ENCODE measurements at regions not wholly inside any gene's neighbourhood (a gene's known extent, or its start where the extent isn't known, plus 50 kb on each side); places are given as distances from the start of the nearest gene placed in this dataset.

DNA sequence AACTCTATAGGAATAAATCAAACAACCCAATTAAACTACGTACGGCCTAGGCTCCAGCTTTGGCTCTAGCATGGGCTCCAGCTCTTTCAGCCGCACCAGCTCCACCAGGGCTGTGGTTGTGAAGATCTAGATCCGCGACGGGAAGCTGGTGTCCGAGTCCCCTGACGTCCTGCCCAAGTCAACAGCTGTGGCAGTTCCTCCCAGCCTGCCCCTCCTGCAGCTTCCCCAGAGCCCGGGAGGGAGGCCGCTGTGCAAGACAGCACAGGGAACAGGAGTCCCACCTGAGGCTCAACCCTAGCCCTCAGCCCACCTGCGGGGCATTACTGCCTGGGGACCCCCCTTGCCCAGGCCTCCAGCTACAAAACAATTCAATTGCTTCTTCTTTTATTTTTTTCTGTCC lies 2680.3 kb downstream of the PCDH7 start:
- WGBS (ENCODE audit: extremely low coverage, insufficient read length, low lambda C conversion rate): no CpG with 5 or more reads among the region's 11 CpGs
- H3K4ac ChIP-seq (ENCODE audit: low read depth, low read length): no peak overlapping the region
- no peaks in the 10 kb centered on the region for H3K4me1 Mint-ChIP-seq
- no peak overlapping the region for H2BK12ac ChIP-seq (ENCODE audit: insufficient read length, low read depth, low read length)
- H3K9me3 Mint-ChIP-seq: peaks cover 7 to 10% of the 10 kb centered on the region in 2 experiments; a peak in 4 of 5 replicates
- H2BK5ac ChIP-seq (ENCODE audit: insufficient read length, low read length): no peak overlapping the region
- no peak overlapping the region for H2BK15ac ChIP-seq (ENCODE audit: low read depth, low read length)
- no peak overlapping the region for H3K27ac Mint-ChIP-seq
- H3K4me2 ChIP-seq (ENCODE audit: insufficient read depth, insufficient read length, low read length): no peak overlapping the region
- no peak overlapping the region for H2BK20ac ChIP-seq (ENCODE audit: low read depth, low read length, poor library complexity, severe bottlenecking)
- H3K9ac ChIP-seq (ENCODE audit: extremely low read depth, insufficient read length, low read length): no peak overlapping the region
- H2BK120ac ChIP-seq (ENCODE audit: low read depth, low read length, poor library complexity, severe bottlenecking): no peak overlapping the region
- H3K23ac ChIP-seq (ENCODE audit: insufficient read length, low read depth, low read length): no peak overlapping the region
- H4K20me1 ChIP-seq (ENCODE audit: control insufficient read depth, insufficient read depth, insufficient read length): no peaks in the 10 kb centered on the region
- no peaks in the 10 kb centered on the region for H3K79me1 ChIP-seq (ENCODE audit: insufficient read depth, low read depth, low read length, poor library complexity, severe bottlenecking)
- H2AFZ ChIP-seq (ENCODE audit: low read length): no peak overlapping the region
- H3K36me3 Mint-ChIP-seq (ENCODE audit: insufficient read depth in 1 of 3, low read depth in 3 of 3): peaks cover 0 to 6% (median 4%) of the 10 kb centered on the region in 3 experiments; a peak in 2 of 7 replicates
- no peak for DNase-seq
- H3K9me3 ChIP-seq (ENCODE audit: control insufficient read depth, low read depth, low read length): no peaks in the 10 kb centered on the region
- H3T11ph ChIP-seq (ENCODE audit: low read length): no peak overlapping the region
- H3K27me3 ChIP-seq (ENCODE audit: insufficient read depth, low read length): no peaks in the 10 kb centered on the region
- no peak overlapping the region for H4K8ac ChIP-seq (replicated peaks; ENCODE audit: insufficient read length, low read depth, low read length)
- no peak overlapping the region for H4K5ac ChIP-seq (ENCODE audit: insufficient read length, low read depth, low read length)
- no peak overlapping the region for H3K27ac ChIP-seq (ENCODE audit: insufficient read length, low read depth, low read length)
- H3K14ac ChIP-seq (ENCODE audit: insufficient read depth, low read length): no peak overlapping the region
- no peak overlapping the region for H2AK5ac ChIP-seq (ENCODE audit: insufficient read length, low read length)
- H3K4me3 Mint-ChIP-seq: no peak overlapping the region
- no peaks in the 10 kb centered on the region for H3K23me2 ChIP-seq (ENCODE audit: insufficient read length, low read depth, low read length, poor library complexity, severe bottlenecking)
- H3K18ac ChIP-seq (ENCODE audit: insufficient read length, low read depth, low read length): no peak overlapping the region
- H3K79me2 ChIP-seq (ENCODE audit: insufficient read depth, low read length): no peaks in the 10 kb centered on the region
- H4K91ac ChIP-seq (ENCODE audit: insufficient read length, low read depth, low read length): no peak overlapping the region
- TF ChIP-seq, protein P1, sequence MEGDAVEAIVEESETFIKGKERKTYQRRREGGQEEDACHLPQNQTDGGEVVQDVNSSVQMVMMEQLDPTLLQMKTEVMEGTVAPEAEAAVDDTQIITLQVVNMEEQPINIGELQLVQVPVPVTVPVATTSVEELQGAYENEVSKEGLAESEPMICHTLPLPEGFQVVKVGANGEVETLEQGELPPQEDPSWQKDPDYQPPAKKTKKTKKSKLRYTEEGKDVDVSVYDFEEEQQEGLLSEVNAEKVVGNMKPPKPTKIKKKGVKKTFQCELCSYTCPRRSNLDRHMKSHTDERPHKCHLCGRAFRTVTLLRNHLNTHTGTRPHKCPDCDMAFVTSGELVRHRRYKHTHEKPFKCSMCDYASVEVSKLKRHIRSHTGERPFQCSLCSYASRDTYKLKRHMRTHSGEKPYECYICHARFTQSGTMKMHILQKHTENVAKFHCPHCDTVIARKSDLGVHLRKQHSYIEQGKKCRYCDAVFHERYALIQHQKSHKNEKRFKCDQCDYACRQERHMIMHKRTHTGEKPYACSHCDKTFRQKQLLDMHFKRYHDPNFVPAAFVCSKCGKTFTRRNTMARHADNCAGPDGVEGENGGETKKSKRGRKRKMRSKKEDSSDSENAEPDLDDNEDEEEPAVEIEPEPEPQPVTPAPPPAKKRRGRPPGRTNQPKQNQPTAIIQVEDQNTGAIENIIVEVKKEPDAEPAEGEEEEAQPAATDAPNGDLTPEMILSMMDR (conservative IDR thresholded peaks at IDR 0.05): no peak
- no peak overlapping the region for H3K56ac ChIP-seq (ENCODE audit: insufficient read length, low read depth, low read length)
- H3K27me3 Mint-ChIP-seq (ENCODE audit: low read depth): no peaks in the 10 kb centered on the region
- H3K4me1 ChIP-seq (ENCODE audit: insufficient read depth, low read length): no peaks in the 10 kb centered on the region

Measured in H9 (cell line).